ENCODE measurements at regions not wholly inside any gene's neighbourhood (a gene's known extent, or its start where the extent isn't known, plus 50 kb on each side); places are given as distances from the start of the nearest gene placed in this dataset.

- DNase-seq (ENCODE audit: low read depth, low spot score): peak; percentile 34
- peak overlapping the region; percentile 11 for H3K27ac ChIP-seq
Measured at GRCh38 chr10:4512671-4513240, 313.3 kb upstream of the AKR1E2 start.

GRCh38 chr10:4512196-4512595 is 313.8 kb upstream of the AKR1E2 start:
- DNase-seq (ENCODE audit: low read depth, low spot score): no peak

GRCh38 chr10:4511509-4511908 is 314.5 kb upstream of the AKR1E2 start:
- no peak for DNase-seq (ENCODE audit: low read depth, low spot score)
- no peak overlapping the region for H3K27ac ChIP-seq

More at GRCh38 chr10:4512196-4512595, 313.8 kb upstream of the AKR1E2 start:
- H3K27ac ChIP-seq: no peak overlapping the region

GRCh38 chr10:4509405-4509804 is 316.6 kb upstream of the AKR1E2 start:
- no peak overlapping the region for H3K27ac ChIP-seq
- DNase-seq (ENCODE audit: low read depth, low spot score): no peak

- no peak overlapping the region for H3K27ac ChIP-seq
- no peak for DNase-seq (ENCODE audit: low read depth, low spot score)
Measured at GRCh38 chr10:4506095-4506494, 319.9 kb upstream of the AKR1E2 start.

GRCh38 chr10:4504550-4504949 is 321.5 kb upstream of the AKR1E2 start:
- no peak overlapping the region for H3K27ac ChIP-seq
- no peak for DNase-seq (ENCODE audit: low read depth, low spot score)

GRCh38 chr10:4503076-4503475 is 322.9 kb upstream of the AKR1E2 start:
- no peak overlapping the region for H3K27ac ChIP-seq
- no peak for DNase-seq (ENCODE audit: low read depth, low spot score)

GRCh38 chr10:4501306-4501705 is 324.7 kb upstream of the AKR1E2 start:
- H3K27ac ChIP-seq: no peak overlapping the region
- no peak for DNase-seq (ENCODE audit: low read depth, low spot score)

- H3K27ac ChIP-seq: peak overlapping the region; percentile 23
- DNase-seq (ENCODE audit: low read depth, low spot score): no peak
Measured at GRCh38 chr10:4498711-4499251, 327.2 kb upstream of the AKR1E2 start.

- H3K27ac ChIP-seq: no peak overlapping the region
- DNase-seq (ENCODE audit: low read depth, low spot score): no peak
Measured at GRCh38 chr10:4494551-4494950, 331.5 kb upstream of the AKR1E2 start.

GRCh38 chr10:4492202-4492601 is 333.8 kb upstream of the AKR1E2 start:
- DNase-seq (ENCODE audit: low read depth, low spot score): no peak

GRCh38 chr10:4488904-4489303 is 337.1 kb upstream of the AKR1E2 start:
- no peak overlapping the region for H3K27ac ChIP-seq
- DNase-seq (ENCODE audit: low read depth, low spot score): no peak

More at GRCh38 chr10:4492202-4492601, 333.8 kb upstream of the AKR1E2 start:
- H3K27ac ChIP-seq: no peak overlapping the region

- no peak overlapping the region for H3K27ac ChIP-seq
- DNase-seq (ENCODE audit: low read depth, low spot score): no peak
Measured at GRCh38 chr10:4485636-4486035, 340.4 kb upstream of the AKR1E2 start.

GRCh38 chr10:4483811-4484210 is 342.2 kb upstream of the AKR1E2 start:
- no peak for DNase-seq (ENCODE audit: low read depth, low spot score)
- no peak overlapping the region for H3K27ac ChIP-seq

- DNase-seq (ENCODE audit: low read depth, low spot score): no peak
- H3K27ac ChIP-seq: no peak overlapping the region
Measured at GRCh38 chr10:4482659-4483058, 343.3 kb upstream of the AKR1E2 start.

GRCh38 chr10:4481192-4481591 is 344.8 kb upstream of the AKR1E2 start:
- no peak for DNase-seq (ENCODE audit: low read depth, low spot score)
- no peak overlapping the region for H3K27ac ChIP-seq

GRCh38 chr10:4479342-4479741 is 346.7 kb upstream of the AKR1E2 start:
- H3K27ac ChIP-seq: no peak overlapping the region
- no peak for DNase-seq (ENCODE audit: low read depth, low spot score)

- H3K27ac ChIP-seq: no peak overlapping the region
- DNase-seq (ENCODE audit: low read depth, low spot score): peak; percentile 14
Measured at GRCh38 chr10:4477664-4478063, 348.3 kb upstream of the AKR1E2 start.

- no peak for DNase-seq (ENCODE audit: low read depth, low spot score)
- H3K27ac ChIP-seq: no peak overlapping the region
Measured at GRCh38 chr10:4475827-4476490, 350.0 kb upstream of the AKR1E2 start.

GRCh38 chr10:4474829-4475228 is 351.2 kb upstream of the AKR1E2 start:
- peak; percentile 29 for DNase-seq (ENCODE audit: low read depth, low spot score)
- no peak overlapping the region for H3K27ac ChIP-seq

- no peak overlapping the region for H3K27ac ChIP-seq
- DNase-seq (ENCODE audit: low read depth, low spot score): no peak
Measured at GRCh38 chr10:4473977-4474376, 352.0 kb upstream of the AKR1E2 start.

All from epithelial cell of prostate (primary cell).